HG02885 (cell line): ENCODE measurements at regions not wholly inside any gene's neighbourhood (a gene's known extent, or its start where the extent isn't known, plus 50 kb on each side); places are given as distances from the start of the nearest gene placed in this dataset.

Experiments
- ATAC-seq: cut with Tn5 transposase; IDR thresholded peaks from one replicate; pipeline ENCODE4 v1.9.1; 2021; ENCODE audit warnings: mild to moderate bottlenecking; ENCODE audit not compliant: unreplicated experiment, poor library complexity

DNA sequence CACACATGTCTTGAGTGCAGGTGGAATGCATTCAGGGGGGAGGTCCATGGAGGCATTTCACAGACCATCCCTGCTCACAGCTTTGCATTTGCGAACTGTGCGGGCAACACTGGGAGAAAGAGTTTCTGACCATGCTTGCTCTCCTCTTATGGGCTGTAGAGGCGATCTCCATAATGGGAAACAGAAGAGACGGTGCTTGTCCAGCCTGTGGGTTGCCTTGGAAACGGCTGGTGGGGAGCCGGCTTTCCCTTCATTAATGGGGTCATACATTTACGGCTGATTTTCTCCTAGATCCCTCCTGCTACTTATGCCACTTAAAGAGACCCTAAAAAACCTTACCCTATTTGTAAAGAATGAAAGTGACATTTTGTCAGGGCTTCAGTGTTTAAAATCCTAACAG, 147.4 kb downstream of the SOX11 start:
- no peak for ATAC-seq

DNA sequence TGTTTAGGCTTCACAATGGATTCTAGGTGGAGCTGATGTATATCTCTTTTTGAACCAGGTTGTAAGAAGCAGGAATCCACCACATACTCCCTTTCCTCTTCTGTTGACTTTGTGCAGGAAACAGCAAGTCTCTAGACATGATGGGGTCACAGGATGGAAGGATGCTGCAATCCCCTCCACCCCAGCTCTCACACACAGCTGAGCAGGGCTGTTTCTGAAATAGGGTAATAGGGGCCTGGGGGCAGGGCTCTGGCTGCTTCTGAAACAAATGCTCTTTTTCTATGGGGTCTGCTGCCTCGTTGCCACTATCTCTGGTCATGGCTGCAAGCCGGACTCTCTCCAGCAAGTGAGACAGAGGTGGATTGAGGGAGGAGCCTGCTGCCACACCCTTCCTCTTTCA, 148.9 kb downstream of the SOX11 start:
- no peak for ATAC-seq

DNA sequence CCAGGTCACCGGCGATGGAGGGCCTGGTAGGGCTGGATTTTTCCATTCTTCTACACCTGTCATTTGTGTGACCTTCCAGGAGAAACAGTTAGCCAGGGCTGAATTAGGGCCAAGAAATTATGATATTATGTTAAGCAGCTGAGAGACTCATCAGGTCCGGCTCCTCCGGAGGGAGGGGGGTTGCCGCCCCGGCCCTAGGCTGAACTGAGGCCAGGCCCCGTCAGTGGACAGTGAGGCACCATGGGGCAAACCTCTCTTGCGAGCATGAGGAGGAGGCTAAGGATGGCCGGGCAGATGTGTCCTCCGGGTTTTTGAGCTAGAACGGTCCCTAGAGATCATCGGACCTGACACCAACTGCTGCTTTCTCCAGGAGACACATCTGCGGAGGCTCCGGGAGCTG, 150.1 kb downstream of the SOX11 start:
- ATAC-seq: no peak

DNA sequence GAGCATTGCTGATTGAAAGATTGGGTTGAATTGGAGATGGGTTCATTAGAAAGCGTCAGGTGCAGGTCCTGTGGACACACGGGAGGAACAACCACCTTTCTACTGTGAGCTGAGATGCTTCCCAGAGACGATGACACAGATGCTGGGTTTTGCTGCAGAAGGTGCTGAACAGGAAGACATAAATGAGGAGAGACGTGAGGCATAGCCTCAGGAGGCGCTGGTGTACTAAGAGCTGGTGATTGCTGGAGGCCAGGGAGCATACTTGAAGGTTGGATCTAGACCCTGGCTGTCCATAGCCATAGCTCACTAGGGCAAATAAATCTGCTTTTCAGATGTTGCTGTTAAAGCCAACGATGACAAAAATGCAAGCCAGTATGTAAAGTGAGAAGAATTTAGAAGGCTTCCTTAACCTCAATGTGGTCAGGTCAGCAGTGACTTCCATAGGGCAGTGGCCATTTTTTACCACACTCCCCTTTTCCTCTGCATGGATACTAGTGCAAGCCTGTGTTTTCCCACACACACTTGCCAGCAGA, 153.7 kb downstream of the SOX11 start:
- ATAC-seq: no peak

GRCh38 chr2:5846881-5847280, 154.7 kb downstream of the SOX11 start:
- ATAC-seq: no peak

DNA sequence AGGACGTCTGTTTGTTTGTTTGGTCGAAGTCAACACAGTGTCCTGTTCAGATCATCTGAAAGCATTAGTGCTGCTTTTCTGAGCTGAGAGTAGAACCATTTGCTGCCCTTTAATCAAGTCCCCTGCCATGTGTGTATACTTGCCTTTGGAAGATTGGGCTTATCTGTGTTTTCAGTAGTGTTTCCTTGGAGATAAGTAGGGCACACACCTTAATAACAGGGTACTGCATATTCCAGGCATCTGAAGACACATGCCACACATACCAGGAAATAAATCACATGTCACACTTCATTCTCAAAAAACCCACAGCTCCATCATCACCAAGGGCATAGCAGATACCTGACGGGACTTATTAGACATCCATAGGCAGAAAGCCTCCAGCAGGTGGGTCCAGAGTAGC, 157.4 kb downstream of the SOX11 start:
- no peak for ATAC-seq

DNA sequence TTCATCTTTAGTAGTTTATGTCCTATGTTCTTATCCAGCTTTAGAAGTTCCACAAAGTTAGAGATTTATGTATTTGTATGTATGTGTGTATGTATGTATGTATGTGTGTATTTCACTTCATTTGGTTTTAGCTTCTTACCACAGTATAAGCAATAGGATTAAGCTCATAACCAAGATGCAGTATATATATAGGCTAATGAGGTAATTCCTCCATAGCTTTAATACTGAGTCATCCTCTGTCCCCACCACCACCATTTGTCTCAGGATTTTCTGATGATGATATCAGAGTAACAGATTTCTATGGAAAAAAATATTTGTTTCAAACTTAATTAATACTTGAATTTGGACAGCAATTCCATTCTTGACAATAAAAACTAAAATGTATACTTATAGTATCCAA, 159.2 kb downstream of the SOX11 start:
- ATAC-seq: no peak

DNA sequence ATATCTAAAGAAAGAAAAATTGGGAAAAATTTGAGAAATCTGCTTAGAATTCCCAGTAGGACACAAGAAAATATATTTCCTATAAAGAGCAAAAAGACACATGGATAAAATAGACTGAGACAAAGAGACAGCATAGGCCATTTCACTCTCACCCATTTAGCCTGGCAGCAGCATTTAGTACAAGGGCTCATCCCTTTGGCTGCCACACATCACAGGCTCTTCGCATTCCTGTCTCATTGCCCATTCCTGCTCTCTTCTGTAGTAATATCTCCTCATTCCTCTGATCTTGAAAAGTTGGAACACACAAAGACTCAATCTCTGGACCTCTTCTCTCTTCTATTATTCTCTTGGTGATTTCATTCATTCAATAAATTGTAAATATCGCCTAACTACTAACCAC, 162.6 kb downstream of the SOX11 start:
- ATAC-seq: no peak

GRCh38 chr2:5867056-5867455, 174.9 kb downstream of the SOX11 start:
- no peak for ATAC-seq

DNA sequence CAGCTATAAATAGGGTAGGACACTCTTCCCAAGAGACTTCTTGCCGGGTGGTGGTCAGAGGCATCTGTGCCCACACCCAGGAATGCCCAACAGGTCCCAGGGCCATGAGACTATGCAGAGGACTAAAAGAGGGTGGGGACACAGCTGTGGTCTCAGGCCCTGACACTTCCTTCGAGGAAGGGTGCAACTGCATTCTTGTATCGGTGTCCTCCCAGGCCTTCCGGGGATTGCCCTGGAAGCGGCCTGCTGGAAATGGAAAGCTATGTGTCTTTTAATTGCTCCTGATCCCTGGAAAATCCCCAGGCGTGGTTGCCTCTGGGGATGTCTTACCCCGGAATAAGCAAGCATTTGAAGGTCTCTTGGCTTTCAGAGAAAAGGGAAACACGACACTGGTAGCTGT, 176.7 kb downstream of the SOX11 start:
- no peak for ATAC-seq

DNA sequence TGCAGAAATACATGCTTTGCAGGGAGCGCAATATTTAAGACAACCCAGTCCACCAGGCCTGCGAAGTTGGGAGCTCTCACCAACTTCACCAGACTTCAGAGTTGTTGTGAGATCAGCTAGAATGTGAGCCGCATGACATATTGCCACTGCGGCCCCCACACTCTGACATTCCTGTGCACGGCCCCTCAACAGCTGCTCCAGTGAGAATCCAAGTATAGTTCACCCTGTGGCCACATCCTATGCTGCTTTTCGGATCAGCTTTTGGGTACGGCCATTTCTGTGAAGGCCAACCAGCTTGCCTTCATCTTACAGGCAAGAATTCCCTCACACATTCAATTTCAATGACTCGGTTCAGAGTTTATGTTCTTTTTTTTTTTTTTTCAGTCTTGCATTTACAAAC, 177.8 kb downstream of the SOX11 start:
- no peak for ATAC-seq

GRCh38 chr2:5877360-5877759, 185.2 kb downstream of the SOX11 start:
- no peak for ATAC-seq

DNA sequence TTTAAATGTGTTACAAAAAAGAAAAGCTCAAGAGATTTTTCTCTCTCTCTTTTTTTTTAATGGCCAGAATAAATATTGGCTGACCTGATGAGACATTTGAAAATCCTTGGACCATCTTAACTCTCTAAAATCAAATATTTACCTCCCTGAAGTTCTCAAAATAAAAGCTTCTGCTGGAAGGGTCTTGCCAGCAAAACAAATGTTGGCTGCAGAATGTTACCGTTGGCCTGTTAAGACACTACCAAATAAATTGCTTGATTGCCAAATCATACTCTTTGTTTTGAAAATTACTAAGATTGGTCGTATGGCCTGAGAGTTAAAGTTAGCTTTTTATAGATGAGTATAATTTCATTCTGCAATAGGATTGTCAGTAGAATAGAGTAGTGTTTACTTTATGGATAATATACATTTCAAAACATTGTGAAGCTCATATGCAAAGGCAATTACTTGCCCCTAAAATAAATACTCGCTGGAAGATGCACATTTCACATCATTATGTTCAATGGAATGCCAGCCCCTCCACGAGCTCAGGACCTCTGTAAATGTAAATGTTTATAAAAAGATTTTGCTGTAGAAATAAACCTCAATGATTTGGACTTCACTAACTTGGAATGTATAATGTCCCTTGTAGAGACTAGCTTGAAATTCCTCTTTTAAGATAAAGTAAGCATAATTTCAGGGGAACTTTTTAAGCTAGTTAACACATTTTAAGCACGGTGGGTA, 193.4 kb downstream of the SOX11 start:
- ATAC-seq: no peak

DNA sequence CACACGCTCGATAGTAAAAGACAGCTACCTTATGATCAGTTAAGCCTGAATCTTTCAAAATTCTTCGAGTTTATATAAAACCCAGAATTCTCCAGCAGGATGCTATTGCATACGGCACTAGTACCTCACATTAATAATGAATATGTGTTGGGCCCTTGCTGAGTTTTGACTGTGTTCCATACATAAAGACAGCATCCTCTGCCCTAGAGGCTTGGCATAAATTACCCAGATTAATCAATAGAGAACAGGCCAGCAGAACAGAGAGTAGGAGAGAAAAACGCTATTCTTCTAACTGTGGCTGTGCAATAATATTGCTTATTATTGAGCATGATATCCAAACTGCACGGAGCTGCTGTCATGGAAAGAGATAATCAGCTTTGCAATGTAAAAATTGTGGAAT, 194.3 kb downstream of the SOX11 start:
- no peak for ATAC-seq

DNA sequence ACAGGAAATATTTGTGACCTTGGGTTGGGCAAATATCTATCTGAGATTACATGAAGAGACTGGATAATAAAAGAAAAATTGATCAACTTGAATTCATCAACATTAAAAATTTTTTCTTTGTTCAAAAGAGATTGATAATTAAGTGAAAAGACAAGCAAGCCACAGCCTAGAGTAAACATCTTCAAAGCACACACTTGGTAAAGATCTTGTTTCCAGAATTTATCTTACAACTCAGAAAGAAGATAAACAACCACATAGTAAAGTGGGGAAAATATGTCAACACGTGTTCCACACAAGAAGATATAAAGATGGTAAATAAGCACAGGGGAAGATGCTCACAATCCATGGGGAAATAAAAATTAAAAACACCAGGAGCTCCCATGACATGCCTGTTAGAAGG, 195.9 kb downstream of the SOX11 start:
- ATAC-seq: no peak

GRCh38 chr2:5889519-5889918, 197.3 kb downstream of the SOX11 start:
- ATAC-seq: no peak

DNA sequence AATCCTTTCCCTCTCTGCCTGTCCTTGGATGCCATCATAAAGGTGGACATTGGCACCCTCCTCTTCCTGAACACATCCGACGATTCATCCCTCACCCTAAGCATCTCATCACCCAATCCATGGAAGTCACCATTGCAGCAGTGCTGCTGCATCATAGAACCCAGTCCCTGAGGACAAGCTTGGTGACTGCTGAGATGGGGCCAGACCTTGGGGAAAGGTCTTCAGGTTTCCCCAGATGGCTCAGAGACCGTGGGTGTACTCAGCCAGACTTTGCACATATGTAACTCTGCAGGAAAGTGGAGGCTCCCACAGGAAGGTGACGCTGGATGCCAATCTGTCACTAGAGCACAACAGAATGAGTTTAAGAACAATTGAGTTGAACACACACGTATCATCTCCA, 202.2 kb downstream of the SOX11 start:
- no peak for ATAC-seq

- no peak for ATAC-seq
Observed at GRCh38 chr2:5895284-5895683, 203.1 kb downstream of the SOX11 start.

DNA sequence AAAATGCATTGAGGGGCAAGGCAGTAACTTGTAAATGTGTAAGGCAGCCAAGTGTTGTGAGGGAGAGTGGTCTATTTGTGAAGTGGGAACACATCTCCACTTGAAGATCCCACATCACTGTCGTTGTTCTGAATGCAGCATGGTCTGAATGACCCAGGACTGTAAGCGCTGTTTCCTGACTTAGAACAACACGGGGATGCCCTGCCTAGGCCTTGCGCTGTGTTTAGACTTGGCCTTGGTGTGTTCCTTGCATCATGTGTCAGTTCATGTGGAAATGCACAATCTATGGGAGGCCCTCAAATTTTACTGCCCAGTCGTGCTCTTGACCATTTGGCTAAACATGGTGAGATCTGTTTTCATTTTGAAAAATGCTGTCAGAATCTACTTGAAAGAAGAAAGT, 205.1 kb downstream of the SOX11 start:
- no peak for ATAC-seq

DNA sequence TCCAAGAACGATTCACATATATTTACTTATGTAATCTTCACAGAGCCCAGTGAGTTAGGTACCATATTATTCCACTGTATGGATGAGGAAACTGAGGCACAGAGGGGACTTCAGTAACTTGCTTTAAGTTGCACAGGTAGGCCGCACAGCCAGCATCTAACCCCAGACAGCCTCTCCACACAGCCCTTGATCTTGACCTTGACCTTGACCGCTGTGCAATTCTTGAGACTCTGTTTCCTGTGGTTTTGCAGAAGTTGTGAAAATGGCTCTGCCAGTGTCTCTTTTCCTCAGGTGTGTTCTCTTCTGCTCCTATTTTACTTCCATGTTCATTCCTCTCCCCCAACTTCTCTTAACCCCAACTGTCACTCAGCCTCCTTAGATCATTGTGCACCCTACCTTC, 206.5 kb downstream of the SOX11 start:
- ATAC-seq: no peak

DNA sequence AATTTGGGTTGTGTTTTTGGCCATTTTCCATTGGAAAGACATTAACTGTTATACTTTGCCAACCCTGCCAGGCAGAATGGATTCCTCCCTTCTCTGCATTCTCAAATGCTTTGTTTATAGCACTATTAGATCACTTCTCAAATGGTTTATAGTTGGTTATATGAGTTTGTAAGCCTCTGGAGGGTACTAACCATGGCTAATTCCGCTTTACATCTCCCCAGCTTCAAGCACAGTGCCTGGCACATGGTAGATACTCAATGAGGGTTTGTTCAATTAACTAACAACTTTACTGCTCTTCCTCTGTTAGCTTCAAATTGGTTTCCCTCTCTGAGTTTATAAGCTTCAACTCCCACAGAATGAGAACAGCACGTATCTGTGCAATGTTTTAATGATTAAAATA, 213.5 kb downstream of the SOX11 start:
- ATAC-seq: no peak

DNA sequence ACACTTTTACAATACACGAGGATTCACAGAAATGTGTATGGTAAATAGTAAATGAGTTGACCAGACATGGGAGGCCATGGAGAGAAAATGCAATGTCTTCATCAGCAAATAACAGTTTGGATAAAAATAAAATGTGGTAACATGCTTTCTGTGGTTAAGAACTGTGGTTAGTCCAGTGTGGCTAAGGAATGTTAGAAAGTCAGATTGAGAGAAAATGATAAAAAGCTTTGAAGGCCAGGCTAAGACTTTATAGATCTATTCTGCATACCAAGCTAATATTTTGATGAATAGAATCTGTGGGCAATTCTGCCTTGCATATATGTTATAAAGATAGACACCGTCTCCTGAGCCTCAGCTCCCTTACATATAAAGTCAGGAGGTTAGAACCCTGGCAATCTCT, 215.9 kb downstream of the SOX11 start:
- no peak for ATAC-seq

- ATAC-seq: no peak
Observed at GRCh38 chr2:5911718-5912117, 219.5 kb downstream of the SOX11 start.
